ENCODE measurements at regions not wholly inside any gene's neighbourhood (a gene's known extent, or its start where the extent isn't known, plus 50 kb on each side); places are given as distances from the start of the nearest gene placed in this dataset.

GRCh38 chr3:70120357-70120966, 120.9 kb downstream of the SAMMSON start:
- DNase-seq (ENCODE audit: low read depth in 1 of 2, low spot score in 1 of 2) = peak in 1 of 2 donors; percentile 12

DNA sequence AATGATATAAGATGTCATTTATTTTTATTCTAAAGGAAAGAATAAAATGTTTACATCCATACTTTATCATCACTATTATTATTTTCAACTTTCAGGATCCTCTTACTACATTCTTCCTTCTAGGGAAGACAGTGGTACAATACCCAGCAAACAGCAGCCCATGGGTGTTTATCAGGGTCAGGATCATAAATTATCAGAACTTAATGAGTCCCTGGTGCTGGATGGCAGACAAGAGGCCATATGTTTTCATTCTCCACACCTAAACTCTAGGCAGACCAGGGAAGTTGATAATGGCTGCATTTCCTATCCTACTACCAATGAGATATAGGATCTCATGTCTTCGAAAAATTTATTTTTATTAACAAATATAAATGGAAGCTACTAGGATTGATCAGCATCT, 127.7 kb downstream of the SAMMSON start:
- DNase-seq (ENCODE audit: low read depth in 1 of 2, low spot score in 1 of 2) = no peak

DNA sequence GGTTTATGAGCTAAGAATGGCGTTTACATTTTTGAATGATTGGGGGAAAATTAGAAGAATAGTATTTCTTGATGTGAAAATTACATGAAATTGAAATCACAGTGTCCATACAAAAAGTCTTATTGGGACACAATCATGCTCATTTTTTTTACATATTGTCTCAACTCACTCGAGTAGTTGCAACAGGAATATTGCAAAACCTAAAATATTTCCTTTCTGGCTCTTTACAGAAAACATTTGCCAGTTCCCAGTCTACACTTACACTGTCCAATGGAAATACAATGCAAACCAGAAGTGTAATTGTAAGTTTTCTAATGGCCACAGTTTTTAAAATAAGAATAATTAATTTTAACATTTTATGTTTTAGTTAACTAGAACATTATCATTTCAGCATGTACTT, 137.8 kb downstream of the SAMMSON start:
- DNase-seq (ENCODE audit: low read depth in 1 of 2, low spot score in 1 of 2) = no peak

DNA sequence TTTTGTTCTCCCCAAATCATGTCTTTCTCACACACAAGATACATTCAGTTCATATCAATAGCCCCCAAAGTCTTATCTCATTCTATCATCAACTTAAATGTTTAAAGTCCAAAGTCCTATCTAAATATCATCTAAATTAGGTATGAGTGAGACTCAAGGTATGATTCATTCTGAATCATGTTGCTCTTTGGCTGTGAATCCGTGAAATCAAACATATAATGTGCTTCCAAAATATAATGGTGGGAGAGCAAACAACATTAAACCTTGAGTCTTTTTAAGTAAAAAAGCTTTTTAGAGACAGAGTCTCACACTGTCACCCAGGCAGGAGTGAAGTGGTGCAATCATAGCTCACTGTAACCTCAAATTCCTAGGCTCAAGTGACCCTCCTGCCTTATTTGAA, 139.1 kb downstream of the SAMMSON start:
- no peak for DNase-seq (ENCODE audit: low read depth in 1 of 2, low spot score in 1 of 2)
